HUES6 (cell line): ENCODE measurements at regions not wholly inside any gene's neighbourhood (a gene's known extent, or its start where the extent isn't known, plus 50 kb on each side); places are given as distances from the start of the nearest gene placed in this dataset.

ENCODE experiments used
- H3K27ac ChIP-seq: 2 replicates; pipeline ENCODE4 v1.7.0; 2013; ENCODE audit warnings: low read depth, mild to moderate bottlenecking, low read length, inconsistent platforms
- H3K27me3 ChIP-seq: 2 replicates; pipeline ENCODE4 v1.6.1; 2013; ENCODE audit warnings: low read length; ENCODE audit not compliant: control insufficient read depth, insufficient read depth
- H3K36me3 ChIP-seq: 2 replicates; pipeline ENCODE4 v1.6.1; 2013; ENCODE audit warnings: low read length; ENCODE audit not compliant: control insufficient read depth, insufficient read depth
- H3K4me1 ChIP-seq: 2 replicates; pipeline ENCODE4 v1.6.1; 2013; ENCODE audit warnings: low read length; ENCODE audit not compliant: control insufficient read depth, insufficient read depth
- H3K4me3 ChIP-seq: 2 replicates; pipeline ENCODE4 v1.5.1; 2013; ENCODE audit warnings: low read depth, low read length
- H3K9ac ChIP-seq: one replicate; pipeline ENCODE4 v1.6.1; 2013; ENCODE audit warnings: mild to moderate bottlenecking, low read length
- H3K9me3 ChIP-seq: 2 replicates; pipeline ENCODE4 v1.6.1; 2013; ENCODE audit warnings: low read depth, low read length; ENCODE audit not compliant: control insufficient read depth, insufficient read depth

DNA sequence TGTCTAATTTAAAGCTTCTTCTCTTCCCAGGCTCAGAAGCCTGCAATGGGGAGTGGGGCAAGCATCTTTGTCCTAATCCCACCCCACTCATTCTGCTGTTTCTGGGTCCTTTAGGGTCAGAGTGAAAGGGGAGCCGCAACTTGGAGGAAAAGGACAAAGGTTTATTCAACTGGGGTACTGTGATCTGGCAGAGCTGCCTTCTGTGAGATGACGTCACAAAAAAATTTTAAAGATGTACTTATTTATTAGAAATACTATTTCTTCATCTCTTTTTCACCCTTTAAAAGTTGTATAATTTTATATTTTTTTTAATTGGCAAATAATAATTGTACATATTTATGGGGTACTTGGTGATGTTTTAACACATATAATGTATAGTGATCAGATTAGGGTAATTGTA, 302.6 kb downstream of the TDRD3 start:
- Histone ChIP-seq H3K9ac (no peak overlapping the region), H3K27ac (no peak overlapping the region), H3K4me3 (no peak overlapping the region), H3K9me3 (no peaks in the 10 kb centered on the region), H3K36me3 (no peaks in the 10 kb centered on the region), H3K4me1 (peaks cover 12% of the 10 kb centered on the region), H3K27me3 (no peaks in the 10 kb centered on the region)

DNA sequence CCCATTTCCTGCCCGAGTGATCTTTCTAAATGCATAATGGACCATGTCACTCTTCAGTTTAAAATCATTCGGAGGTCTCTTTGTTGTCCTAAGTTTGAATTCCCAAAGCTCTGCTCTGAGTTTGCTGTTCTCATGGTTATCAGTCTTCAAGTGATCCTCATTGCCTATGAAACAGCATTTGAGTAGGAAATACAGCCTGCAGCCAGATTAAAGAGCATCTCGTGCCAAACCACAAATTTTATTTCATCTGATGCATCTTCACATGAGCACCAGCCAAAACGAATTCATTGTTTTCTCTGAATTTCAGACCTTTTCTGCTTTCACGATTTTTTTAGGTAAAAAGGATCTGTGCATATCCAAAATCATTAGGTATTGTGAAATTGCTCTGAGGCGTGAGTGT, 299.6 kb downstream of the TDRD3 start:
- Histone ChIP-seq H3K4me3 (no peak overlapping the region), H3K27me3 (no peaks in the 10 kb centered on the region), H3K36me3 (no peaks in the 10 kb centered on the region), H3K9ac (no peak overlapping the region), H3K4me1 (peaks cover 12% of the 10 kb centered on the region), H3K9me3 (no peaks in the 10 kb centered on the region), H3K27ac (no peak overlapping the region)

DNA sequence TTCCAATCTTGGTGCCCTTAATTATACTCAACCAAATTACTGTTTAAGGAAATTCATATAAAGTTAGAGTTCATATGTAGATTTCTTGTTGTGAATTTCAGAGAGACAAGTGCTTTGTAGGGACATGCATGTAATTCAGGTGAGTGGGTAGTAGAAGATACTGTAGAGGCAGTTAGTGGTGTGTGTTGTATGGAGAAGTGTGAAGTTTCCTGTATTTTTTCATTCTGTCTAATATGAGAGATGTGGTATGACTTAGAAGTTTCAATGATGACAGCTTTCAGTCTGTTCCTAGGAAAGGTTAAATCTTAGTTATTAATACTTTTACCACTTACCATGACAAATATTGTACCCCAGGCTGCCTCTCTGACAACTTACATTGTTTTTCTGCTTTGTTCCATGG, 294.2 kb downstream of the TDRD3 start:
- Histone ChIP-seq H3K27ac (no peak overlapping the region), H3K4me3 (no peak overlapping the region), H3K27me3 (no peaks in the 10 kb centered on the region), H3K9me3 (no peaks in the 10 kb centered on the region), H3K36me3 (no peaks in the 10 kb centered on the region), H3K9ac (no peak overlapping the region), H3K4me1 (no peaks in the 10 kb centered on the region)

DNA sequence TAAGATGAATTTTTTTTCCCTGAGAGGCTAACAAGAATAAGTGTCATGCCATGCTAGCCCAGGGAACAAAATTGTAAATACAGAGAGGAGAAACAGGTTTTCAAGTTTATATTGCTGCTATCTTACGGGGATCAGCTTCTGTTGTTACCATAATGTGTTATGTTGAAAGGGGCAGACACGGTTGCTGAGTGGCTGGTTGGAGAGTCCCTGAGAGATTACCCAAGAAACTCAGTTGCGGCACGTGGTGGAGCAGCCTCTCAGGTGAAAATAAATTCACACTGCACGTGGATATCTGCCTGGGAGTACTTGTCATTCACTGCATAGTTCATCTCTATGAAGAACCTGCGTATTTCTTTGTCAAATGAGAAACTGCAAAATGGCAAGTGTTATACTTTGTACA, 293.6 kb downstream of the TDRD3 start:
- Histone ChIP-seq H3K4me3 (no peak overlapping the region), H3K27me3 (no peaks in the 10 kb centered on the region), H3K9me3 (no peaks in the 10 kb centered on the region), H3K36me3 (no peaks in the 10 kb centered on the region), H3K4me1 (no peaks in the 10 kb centered on the region), H3K27ac (no peak overlapping the region), H3K9ac (no peak overlapping the region)

DNA sequence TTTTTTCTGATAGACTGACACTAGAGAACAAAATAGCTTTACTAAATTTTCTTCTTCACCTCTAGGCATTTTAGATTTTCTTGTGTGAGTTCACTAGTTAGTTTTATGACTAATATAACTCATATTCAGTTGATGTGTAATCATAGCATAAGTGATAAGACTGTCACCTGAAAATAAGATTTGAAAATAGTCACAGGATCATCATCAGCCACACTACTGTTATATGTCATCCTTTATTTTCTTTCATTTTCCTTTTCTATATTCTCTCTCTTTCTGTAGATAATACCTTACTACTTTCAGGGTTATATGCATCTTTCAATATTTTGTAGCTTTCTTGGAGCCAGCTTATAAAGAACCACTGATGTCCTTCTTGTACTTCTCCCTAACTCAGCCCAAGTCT, 292.6 kb downstream of the TDRD3 start:
- Histone ChIP-seq H3K36me3 (no peaks in the 10 kb centered on the region), H3K9me3 (no peaks in the 10 kb centered on the region), H3K4me1 (no peaks in the 10 kb centered on the region), H3K27me3 (no peaks in the 10 kb centered on the region), H3K9ac (no peak overlapping the region), H3K4me3 (no peak overlapping the region), H3K27ac (no peak overlapping the region)

DNA sequence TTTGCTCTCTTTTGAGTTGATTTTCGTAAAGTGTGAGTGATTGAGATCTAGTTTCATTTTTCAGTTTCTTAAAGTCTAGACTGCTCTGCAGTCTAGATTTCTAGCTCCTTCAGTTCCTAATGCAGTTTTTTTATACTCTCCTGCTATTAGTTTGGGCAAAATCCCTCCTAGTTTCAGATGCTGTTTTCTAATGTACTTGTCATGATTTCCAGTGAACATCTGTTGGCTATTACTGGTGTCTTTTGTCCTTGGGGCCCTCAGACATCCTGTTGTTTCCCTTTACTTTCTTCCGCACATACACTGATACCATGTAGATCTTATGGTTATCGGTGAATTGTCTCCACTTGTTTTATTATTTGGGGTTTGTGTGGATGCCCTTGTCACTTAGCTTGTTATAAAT, 292.1 kb downstream of the TDRD3 start:
- no peak overlapping the region for H3K4me3 ChIP-seq
- no peaks in the 10 kb centered on the region for H3K9me3 ChIP-seq
- H3K9ac ChIP-seq: no peak overlapping the region
- no peaks in the 10 kb centered on the region for H3K4me1 ChIP-seq
- no peak overlapping the region for H3K27ac ChIP-seq
- H3K36me3 ChIP-seq: no peaks in the 10 kb centered on the region
- no peaks in the 10 kb centered on the region for H3K27me3 ChIP-seq

DNA sequence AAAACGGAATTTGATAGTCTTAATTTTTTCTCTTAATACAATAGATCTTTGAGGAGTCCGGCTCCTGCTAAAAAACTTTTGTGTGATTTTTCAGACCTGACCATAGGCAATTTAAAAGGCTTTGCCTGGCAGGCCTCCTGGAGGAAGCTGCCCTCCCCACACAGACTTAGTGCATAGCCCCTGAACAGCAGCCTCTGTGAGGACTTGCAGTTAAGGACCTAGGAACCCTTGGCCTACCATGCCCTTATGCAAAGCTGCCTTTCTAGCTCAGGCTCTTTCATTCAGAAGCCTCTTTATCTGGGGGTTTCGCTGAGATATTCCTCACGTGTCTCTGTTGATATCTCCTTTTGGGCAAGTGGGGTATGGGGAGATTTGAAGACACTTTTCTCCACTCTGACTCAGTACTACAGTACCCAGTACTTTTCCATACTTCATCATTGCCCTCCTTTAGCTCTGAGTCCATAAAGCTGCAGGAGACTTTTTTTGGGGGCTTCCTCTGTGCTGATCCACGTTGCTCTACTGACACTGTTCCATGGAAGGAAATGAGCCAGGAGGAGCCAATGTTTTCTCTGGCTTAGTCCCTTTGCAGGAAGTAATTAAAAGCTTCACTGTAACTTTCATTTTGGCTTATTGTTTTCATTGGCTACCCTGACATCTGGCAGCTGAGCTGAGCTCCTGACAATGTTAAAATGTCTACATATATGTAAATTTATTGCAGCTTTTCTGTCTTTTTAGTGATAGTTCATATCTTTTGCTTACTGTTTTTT, 283.1 kb downstream of the TDRD3 start:
- H3K4me3 ChIP-seq: no peak overlapping the region
- H3K27me3 ChIP-seq: no peaks in the 10 kb centered on the region
- H3K27ac ChIP-seq: no peak overlapping the region
- H3K4me1 ChIP-seq: no peaks in the 10 kb centered on the region
- no peak overlapping the region for H3K9ac ChIP-seq
- H3K36me3 ChIP-seq: no peaks in the 10 kb centered on the region
- H3K9me3 ChIP-seq: no peaks in the 10 kb centered on the region

DNA sequence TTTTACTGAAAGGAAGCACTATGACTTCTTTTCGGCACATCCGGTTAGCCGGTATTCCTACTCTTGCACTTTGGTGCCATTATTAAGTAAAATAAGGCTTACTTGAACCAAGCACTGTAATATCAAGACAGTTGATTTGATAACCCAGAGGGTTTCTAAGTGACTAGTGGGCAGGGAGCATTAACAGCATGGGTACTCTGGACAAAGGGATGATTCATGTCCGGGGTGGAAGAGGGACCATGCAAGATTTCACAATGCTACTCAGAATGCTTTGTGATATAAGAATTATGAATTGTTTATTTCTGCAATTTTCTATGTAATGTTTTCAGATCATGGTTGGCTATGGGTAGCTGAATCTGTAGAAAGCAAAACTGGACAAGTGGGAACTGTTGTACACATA, 282.1 kb downstream of the TDRD3 start:
- Histone ChIP-seq H3K27me3 (no peaks in the 10 kb centered on the region), H3K9ac (no peak overlapping the region), H3K9me3 (no peaks in the 10 kb centered on the region), H3K4me3 (no peak overlapping the region), H3K36me3 (no peaks in the 10 kb centered on the region), H3K4me1 (no peaks in the 10 kb centered on the region), H3K27ac (no peak overlapping the region)

DNA sequence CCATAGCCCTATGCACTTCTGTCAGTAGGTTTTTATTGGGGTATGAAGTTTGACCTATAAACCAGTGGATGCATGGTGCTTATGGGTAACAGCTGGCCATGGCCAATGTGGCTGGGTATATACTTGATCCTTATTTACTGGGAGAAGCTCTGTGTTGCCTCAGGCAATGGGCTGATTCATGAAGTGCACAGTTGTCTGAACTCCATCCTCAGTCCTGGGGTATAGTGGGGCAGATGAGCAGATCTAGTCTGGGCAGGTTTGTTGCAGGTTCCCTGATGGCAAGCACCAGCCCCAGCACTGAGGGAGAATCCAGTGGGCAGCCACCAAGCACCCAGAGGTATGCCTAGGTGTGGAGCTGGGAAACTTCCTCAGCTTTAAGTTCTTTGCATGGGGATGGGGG, 274.4 kb downstream of the TDRD3 start:
- H3K9me3 ChIP-seq: peaks cover 15% of the 10 kb centered on the region
- H3K27ac ChIP-seq: no peak overlapping the region
- H3K4me1 ChIP-seq: no peaks in the 10 kb centered on the region
- H3K36me3 ChIP-seq: no peaks in the 10 kb centered on the region
- no peak overlapping the region for H3K4me3 ChIP-seq
- no peaks in the 10 kb centered on the region for H3K27me3 ChIP-seq
- H3K9ac ChIP-seq: no peak overlapping the region

DNA sequence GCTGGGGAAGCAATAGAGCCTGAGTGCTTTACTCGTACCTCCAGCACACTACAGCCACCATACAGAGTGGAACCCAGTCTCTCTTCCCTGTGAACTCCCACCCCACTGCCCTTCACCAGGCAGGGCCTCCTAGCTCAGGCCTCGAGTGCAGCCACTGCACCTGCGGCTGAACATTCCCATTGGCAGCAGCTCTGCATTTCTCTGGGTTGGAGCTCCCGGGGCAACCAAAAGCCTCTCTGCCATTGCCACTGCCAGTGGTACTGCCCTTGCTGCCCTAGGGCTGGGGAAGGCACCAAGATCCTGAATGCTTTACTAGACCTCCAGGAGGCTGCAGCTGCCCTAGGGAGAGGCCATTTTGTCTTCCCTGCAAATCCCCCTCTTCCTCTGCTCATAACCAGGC, 266.8 kb downstream of the TDRD3 start:
- H3K9ac ChIP-seq: no peak overlapping the region
- no peaks in the 10 kb centered on the region for H3K9me3 ChIP-seq
- H3K4me1 ChIP-seq: no peaks in the 10 kb centered on the region

DNA sequence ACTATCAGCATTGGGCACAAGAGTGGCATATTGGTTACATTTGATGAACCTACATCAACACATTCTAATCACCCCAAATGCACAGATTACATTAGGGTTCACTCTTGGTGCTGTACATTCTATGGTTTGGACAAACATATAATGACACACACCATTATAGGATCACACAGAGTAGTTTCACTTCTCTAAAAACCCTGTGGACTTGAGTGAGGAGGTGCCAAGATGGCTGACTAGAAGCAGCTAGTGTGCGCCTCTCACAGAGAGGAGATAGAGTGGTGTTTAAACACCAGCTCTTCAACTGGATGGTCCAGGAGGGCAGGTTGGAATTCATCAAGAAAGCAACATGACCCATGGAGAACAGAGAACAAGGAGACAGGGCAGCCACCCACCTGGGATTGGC, 265.6 kb downstream of the TDRD3 start:
- Histone ChIP-seq H3K36me3 (no peaks in the 10 kb centered on the region), H3K4me1 (no peaks in the 10 kb centered on the region), H3K27me3 (no peaks in the 10 kb centered on the region), H3K27ac (no peak overlapping the region), H3K9ac (no peak overlapping the region), H3K9me3 (no peaks in the 10 kb centered on the region), H3K4me3 (no peak overlapping the region)

More for the DNA sequence above, 266.8 kb downstream of the TDRD3 start:
- Histone ChIP-seq H3K27ac (no peak overlapping the region), H3K4me3 (no peak overlapping the region), H3K36me3 (no peaks in the 10 kb centered on the region), H3K27me3 (no peaks in the 10 kb centered on the region)

DNA sequence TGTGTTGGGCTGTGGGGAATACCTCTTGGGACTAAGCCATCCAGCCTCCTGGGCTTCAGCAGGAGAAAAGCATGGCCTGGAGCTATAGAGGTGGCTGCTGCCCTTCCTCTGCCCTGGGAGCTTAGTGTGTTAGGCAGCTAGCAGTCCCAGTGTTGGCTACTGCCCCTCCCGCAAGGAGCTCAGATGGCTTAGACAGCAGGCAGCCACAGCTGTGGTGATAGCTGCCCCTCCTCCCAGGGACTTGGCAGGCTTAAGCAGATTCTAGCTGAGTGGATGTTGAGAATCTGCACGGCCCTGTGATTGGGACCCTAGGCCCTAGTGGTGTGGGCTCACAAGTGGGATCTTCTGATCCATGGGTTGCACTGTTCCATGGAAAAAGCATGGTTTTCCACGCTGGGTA, 264.5 kb downstream of the TDRD3 start:
- H3K4me3 ChIP-seq: no peak overlapping the region
- H3K36me3 ChIP-seq: no peaks in the 10 kb centered on the region
- H3K27me3 ChIP-seq: no peaks in the 10 kb centered on the region
- no peak overlapping the region for H3K27ac ChIP-seq
- H3K9me3 ChIP-seq: no peaks in the 10 kb centered on the region
- H3K9ac ChIP-seq: no peak overlapping the region
- no peaks in the 10 kb centered on the region for H3K4me1 ChIP-seq
